Breast epithelium (tissue), 3 donors: ENCODE measurements at regions not wholly inside any gene's neighbourhood (a gene's known extent, or its start where the extent isn't known, plus 50 kb on each side); places are given as distances from the start of the nearest gene placed in this dataset.

Experiments
- CTCF ChIP-seq, 3 donors: fragments of 450-650 bp; IDR thresholded peaks; one replicate each; pipeline ENCODE4 v1.5.1; 2016 to 2017; ENCODE audit warnings: antibody characterized with exemption in 3 of 3, mild to moderate bottlenecking in 3 of 3, moderate library complexity in 3 of 3
- POLR2AphosphoS5 ChIP-seq, 3 donors: sonication (generic); formaldehyde crosslinking; IDR thresholded peaks; one replicate each; pipeline ENCODE4 v1.6.1; 2017; ENCODE audit warnings: antibody characterized with exemption in 3 of 3

- TF ChIP-seq CTCF (IDR thresholded peaks at IDR 0.05) (no peak), POLR2AphosphoS5 (IDR thresholded peaks at IDR 0.05) (no peak)
Observed at GRCh38 chr7:84568781-84569180, 374.2 kb upstream of the SEMA3A start.
